ENCODE measurements at regions not wholly inside any gene's neighbourhood (a gene's known extent, or its start where the extent isn't known, plus 50 kb on each side); places are given as distances from the start of the nearest gene placed in this dataset.
"Not testable (repeated sequence)": the region's sequence is repeated elsewhere in the genome, so short reads cannot be mapped to it uniquely, and the experiment has no call there.

DNA sequence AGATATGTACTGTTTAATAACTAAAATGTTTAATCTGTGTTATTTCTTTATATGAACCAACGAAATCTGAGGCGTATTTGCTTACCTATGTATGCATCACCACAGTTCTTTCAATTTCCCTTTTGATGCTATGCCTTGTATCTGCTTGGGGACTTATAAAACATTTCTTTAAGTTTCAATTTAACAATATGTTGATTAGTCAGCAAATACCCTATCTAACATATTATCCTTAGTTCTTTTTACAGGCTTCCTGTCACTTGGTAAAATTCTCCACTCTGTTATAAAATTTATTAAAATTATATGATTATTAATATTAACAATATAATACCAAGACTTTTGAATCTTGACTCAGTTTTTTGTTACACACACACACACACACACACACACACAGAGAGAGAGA, 174.3 kb downstream of the CPS1 start:
- DNase-seq = no peak

GRCh38 chr2:210746826-210747225, 190.4 kb downstream of the CPS1 start:
- not testable (repeated sequence) for DNase-seq

- DNase-seq = no peak
These were observed 196.1 kb downstream of the CPS1 start for GRCh38 chr2:210752532-210752931.

DNA sequence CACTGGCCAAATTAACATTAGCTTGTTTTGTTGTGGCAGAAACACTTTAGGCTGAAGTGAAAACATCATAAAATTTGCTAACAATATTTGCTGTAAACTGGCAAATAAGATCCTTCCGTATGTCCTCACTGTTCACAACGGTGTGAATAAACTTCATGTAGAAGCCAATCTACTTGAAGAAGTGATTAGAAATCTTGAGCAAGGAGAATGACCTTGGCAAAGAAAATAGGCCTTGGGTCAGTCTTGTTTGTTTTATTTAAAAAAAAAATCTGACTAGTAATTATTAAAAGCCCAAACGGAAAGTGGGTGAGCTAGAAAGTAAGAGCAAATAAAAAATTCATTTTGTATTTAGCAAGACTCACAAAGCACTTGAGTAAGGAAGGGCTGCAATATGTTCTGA, 197.0 kb downstream of the CPS1 start:
- no peak for DNase-seq

DNA sequence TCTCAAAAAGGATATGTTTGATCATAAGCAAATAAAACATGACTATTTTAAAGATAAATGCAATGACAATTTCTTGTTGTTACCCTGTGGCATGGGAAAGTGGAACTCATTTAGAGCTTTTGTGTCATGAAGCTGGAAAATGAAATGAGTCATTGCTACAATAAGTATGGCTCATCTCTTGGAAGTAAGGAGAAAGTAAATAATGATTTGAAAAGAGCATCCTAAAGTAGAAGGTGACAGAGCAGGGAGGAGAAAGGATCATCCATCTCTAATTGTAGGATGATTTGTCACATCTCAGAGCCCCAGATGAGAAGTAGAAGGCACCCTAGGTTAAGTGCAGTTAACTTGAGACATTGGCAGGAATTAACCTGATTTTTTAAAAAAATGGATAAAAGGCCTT, 200.5 kb downstream of the CPS1 start:
- DNase-seq = no peak

DNA sequence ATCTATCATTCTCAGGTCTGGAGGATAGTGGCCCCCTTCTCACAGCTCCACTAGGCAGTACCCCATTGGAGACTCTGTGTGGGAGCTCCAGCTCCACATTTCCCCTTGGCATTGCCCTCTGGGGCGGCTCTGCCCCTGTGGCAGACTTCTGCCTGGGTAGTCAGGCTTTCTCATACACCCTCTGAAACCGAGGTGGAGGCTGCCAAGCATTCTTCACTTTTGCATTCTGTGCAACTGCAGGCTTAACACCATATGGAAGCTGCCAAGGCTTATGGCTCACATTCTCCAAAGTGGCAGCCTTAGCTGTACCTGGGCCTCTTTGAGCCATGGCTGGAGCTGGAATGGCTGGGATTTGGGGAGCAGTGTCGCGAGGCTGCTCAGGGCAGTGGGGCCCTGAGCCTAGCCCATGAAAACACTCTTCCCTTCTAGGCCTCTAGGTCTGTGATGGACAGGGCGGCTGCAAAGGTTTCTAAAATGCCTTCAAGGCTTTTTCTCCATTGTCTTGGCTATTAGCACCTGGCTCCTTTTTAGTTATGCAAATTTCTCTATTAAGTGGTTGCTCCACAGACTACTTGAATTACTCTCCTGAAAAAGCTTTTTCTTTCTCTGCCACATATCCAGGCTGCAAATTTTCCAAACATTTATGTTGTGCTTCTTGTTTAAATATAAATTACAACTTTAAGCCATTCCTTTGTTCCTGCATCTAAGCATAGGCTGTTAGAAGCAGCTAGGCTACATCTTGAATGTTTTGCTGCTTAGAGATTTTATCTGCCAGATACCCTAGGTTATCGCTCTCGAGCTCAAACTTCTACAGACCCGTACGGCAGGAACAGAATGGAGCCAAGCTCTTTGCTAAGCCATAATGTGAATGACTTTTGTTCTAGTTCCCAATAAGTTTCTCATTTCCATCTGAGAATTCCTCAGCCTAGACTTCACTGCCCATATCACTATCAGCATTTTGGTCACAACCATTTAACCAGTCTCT, 206.5 kb downstream of the CPS1 start:
- DNase-seq = no peak

DNA sequence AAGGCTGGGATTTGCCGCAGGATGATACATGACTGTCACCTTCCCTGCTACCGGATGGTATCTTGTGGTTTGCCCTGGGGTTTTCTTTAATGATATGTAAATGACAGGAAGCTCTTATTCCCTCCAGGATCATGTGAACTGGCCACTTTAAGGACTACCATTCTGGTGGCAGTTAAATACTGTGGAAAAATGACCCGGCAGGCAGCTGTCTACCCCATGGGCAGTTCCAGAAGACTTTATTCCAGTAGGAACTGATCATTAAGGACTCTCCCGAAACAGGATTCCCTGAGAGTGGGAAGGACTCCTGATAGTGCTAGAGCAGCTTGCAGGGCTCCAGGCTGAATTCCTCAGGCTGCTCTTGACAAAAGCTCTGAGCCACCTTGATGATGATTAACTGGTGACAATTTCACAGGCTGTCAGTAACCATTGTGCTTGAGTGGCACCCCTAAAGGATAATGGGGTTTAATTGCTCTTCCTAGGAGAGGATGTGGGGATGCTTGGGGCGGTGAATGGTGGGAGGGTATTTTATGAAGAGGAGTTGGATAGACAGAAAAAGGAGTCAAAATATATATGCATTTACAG, 212.0 kb downstream of the CPS1 start:
- DNase-seq = no peak

GRCh38 chr2:210776756-210777155, 220.4 kb downstream of the CPS1 start:
- DNase-seq = no peak

- no peak for DNase-seq
These were observed 225.8 kb downstream of the CPS1 start for GRCh38 chr2:210782222-210782621.

- DNase-seq = not testable (repeated sequence)
These were observed 231.4 kb downstream of the CPS1 start for GRCh38 chr2:210787831-210788230.

DNA sequence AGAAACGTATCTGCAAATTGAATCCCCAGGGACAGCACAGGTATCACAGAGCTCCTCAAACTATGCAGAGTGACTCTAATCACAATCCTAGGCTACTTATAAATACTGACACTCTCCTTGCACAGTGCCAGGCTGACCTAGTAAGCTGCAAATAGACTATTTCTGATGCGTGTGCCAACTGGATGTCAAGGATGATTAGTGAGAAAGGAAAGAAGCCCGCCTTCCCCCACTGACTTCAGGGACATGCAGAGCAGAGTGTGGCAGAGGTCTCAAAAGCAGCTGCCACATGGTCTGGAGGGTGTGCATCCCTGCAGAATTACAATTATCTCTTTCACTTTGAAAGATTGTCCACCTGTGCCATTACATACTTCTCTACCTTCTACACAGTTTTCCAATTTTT, 235.6 kb downstream of the CPS1 start:
- DNase-seq = no peak

- no peak for DNase-seq
These were observed 239.1 kb downstream of the CPS1 start for GRCh38 chr2:210795506-210795905.

- DNase-seq = no peak
These were observed 241.8 kb downstream of the CPS1 start for GRCh38 chr2:210798180-210798579.

DNA sequence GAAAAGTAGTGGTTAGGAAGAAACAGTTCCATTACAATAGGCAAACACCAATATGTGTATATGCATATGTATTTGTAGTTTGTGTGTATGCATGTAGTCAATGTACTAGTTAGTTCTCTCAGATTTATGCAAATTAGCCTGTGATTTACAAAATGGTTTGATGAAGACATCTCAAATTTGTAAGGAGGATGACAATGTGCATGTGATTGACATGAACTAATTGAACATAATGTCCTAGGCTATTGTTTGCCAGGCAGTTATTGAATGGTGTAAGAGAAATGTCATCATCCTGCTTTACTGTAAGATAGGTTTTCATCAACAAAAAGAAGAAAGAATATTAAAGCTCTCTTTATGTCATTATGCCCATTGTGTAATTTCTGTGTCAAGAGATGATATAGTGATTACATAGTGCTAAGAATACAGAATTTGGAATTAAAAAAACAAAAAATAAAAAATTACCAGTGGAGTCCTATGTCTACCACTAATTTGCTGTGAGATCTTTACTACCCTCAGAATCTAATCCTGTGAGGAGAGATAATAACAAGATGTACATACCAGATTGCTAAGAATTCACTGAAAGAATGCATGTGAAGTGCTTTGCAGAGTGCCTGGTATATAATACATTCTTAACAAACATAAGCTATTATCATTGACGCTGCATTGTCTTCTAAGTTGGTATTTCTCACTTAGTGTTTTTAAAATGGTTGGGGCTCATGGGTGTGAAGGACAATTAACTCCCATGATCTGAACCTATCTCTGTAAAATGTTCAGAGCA, 258.0 kb downstream of the CPS1 start:
- DNase-seq = no peak

DNA sequence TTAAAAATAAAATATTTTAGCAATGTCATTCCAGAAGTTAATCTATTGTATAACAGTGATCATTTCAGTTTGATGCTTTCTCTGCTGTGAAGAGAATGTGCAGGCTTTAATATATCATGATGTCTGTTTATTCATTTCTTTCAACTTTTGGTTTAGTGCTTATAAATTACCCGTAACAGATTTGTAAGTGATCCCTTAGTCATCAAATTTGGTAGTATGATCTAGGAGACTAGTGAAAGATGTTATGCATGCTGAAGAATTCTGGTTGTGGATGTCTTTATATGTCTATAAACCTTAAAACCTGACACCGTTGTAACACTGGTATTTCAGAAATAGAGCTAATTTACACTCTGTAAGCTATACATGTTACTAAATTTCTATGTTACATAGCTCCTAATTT, 260.4 kb downstream of the CPS1 start:
- no peak for DNase-seq

DNA sequence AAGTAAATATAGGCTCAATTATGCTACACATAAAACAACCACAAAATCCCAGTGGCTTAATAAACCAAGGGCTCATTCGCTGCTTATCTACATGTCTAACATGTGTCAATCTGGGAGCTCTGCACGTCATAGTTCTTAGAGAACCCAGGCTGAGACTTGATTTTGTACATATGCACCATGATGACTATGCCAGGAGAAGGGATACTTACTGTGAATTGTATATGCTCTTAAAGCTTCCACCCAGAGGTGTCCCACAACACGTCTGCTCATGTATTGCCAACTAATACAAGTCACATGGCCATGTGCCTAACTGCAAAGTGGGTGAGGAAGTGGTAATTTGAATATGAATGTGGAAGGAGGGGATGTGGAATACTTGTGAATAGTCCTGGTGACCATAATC, 262.1 kb downstream of the CPS1 start:
- no peak for DNase-seq

DNA sequence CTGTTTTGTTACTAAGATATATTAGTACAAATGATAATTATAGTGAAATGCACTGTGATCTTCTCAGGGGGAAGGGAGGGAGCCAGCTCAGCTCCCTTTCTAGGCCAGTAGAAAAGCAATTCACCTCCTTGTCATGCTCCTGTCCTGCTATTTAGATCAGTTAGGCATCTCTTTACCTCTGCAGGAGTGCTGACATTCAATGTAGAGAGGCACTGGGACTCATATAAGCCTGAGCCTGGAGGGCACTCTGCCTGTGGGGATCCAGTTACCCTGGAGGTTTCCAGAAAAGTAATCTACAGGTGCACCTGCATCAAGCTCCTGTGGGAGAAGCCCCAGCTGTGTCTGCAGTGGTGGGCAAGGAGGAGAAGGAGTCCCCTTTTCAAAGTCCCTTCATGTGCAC, 277.0 kb downstream of the CPS1 start:
- no peak for DNase-seq

DNA sequence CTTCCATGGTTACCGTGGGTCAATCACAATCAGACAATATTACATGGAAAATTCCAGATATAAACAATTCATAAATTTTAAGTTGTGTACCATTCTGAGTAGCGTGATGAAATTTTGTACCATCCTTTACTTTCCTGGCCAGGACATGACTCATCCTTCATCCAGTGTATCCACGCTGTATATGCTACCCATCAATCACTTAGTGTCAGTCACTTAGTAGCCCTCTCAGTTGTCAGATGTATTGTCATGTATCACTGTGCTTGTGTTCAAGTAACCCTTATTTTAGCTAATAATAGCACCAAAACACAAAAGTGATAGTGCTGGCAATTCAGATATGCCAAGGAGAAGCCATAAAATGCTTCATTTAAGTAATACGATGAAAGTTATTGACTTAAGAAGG, 282.6 kb downstream of the CPS1 start:
- no peak for DNase-seq

DNA sequence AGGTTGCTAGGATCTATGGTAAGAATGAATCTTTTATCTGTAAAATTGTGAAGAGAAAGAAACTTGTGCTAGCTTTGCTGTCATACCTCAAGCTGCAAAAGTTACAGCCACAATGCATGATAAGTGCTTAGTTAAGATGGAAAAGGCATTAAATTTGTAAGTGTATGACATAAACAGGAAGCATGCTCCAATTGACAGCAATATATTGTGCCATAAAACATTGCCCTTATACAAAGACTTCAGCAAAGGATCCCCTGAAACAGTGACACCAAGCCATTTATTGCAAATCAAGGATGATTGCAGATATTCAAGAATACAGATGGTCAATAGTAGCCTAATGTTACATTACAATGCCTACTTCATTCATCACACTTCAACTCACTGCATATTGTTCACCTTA, 283.1 kb downstream of the CPS1 start:
- DNase-seq = no peak

DNA sequence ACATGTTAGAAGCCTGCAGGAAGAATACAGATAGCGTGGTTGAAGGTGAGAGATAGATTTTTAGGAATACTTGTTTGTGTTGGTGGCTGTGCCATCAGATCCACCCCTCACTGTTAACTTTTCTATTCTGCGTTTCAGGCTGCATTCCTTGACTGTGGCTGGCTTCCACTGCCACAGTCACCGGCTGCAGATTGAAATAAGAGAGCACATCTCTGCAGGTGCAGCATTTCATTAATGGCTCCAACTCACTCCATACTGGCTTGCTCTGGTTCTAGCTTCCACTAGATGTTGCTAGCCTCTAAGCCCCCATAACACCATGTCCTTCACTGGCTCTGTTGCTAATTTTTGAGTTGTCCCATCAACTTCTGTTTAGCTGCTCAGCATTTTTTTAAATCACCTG, 286.5 kb downstream of the CPS1 start:
- no peak for DNase-seq

DNA sequence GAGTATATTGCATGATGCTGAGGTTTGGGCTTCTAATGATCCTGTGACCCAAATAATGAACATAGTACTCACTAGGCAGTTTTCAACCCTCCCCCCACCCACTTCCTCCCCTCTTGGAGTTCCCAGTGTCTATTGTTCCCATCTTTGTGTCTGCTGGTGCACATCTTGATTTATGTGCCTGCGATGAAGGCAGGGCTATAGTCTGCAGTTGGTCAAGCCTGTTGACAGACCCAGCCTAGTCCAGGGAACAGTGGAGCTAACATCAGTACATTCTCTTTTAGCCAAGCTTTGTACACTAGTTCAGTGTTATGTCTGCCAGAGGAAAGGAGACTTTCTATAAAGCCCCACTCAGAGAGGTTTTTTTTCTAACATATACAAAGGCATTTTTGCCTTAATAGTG, 287.6 kb downstream of the CPS1 start:
- no peak for DNase-seq

- no peak for DNase-seq
These were observed 302.9 kb downstream of the CPS1 start for GRCh38 chr2:210859314-210859713.

DNA sequence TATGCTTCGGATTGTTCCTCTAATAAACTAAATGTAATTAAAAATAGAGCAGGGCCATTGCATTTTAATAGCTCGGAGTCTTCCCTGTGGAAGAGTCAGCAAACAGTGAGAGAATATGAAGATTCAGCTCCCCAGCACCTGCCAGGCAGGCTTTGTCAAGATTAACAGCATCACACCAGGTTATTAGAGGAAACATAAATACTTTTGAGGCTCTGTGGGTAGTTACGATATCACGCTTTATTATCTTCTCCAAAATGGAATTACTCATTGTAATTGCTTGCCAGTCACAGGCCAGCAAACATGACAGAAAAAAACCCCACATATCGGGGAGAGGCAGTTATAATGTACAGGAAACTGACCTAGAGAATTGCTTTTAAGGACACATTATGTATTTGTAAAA, 303.9 kb downstream of the CPS1 start:
- no peak for DNase-seq
